Suprapubic skin (tissue), 4 donors: ENCODE measurements at regions not wholly inside any gene's neighbourhood (a gene's known extent, or its start where the extent isn't known, plus 50 kb on each side); places are given as distances from the start of the nearest gene placed in this dataset.

Experiments used
- DNase-seq, 2 donors: peaks; one replicate each; pipeline ENCODE4 v3.0.0-alpha.2; 2019; ENCODE audit warnings: low spot score in 2 of 2
- H3K27ac ChIP-seq: fragments of 200-600 bp; sonication (generic); one replicate; pipeline ENCODE4 v1.5.1; 2019
- H3K27me3 ChIP-seq: fragments of 200-600 bp; sonication (generic); one replicate; pipeline ENCODE4 v1.5.1; 2019
- H3K36me3 ChIP-seq: fragments of 200-600 bp; sonication (generic); one replicate; pipeline ENCODE4 v1.5.1; 2019
- H3K4me1 ChIP-seq: fragments of 200-600 bp; sonication (generic); one replicate; pipeline ENCODE4 v1.5.1; 2019
- H3K4me3 ChIP-seq: fragments of 200-600 bp; sonication (generic); one replicate; pipeline ENCODE4 v1.5.1; 2019; ENCODE audit warnings: mild to moderate bottlenecking
- H3K9me3 ChIP-seq: fragments of 200-600 bp; sonication (generic); one replicate; pipeline ENCODE4 v1.5.1; 2019
- CTCF ChIP-seq, 2 donors: fragments of 200-600 bp in 1 of 2; fragments of 450-650 bp in 1 of 2; sonication (generic) in 1 of 2; IDR thresholded peaks; one replicate each; pipeline ENCODE4 v1.5.1; 2016 to 2019; ENCODE audit warnings: antibody characterized with exemption in 2 of 2, mild to moderate bottlenecking in 1 of 2, moderate library complexity in 1 of 2
- EP300 ChIP-seq: sonication (generic); formaldehyde crosslinking; IDR thresholded peaks from one replicate; pipeline ENCODE4 v1.6.1; 2017; ENCODE audit warnings: antibody characterized with exemption
- POLR2A ChIP-seq, 2 donors: fragments of 450-650 bp; IDR thresholded peaks; one replicate each; pipeline ENCODE4 v1.6.1; 2017; ENCODE audit warnings: antibody characterized with exemption in 2 of 2, mild to moderate bottlenecking in 2 of 2, moderate library complexity in 2 of 2
- POLR2AphosphoS5 ChIP-seq, 3 donors: sonication (generic); formaldehyde crosslinking; IDR thresholded peaks; one replicate each; pipeline ENCODE4 v1.6.1; 2017; ENCODE audit warnings: antibody characterized with exemption in 3 of 3
- WGBS: methylation state at CpG from one replicate; pipeline ENCODE4 v1.1.5; 2018; 5-methylcytosine and 5-hydroxymethylcytosine counted together

- DNase-seq, result no peak
- Histone ChIP-seq H3K27ac (no peak overlapping the region), H3K4me3 (no peak overlapping the region), H3K9me3 (no peaks in the 10 kb centered on the region), H3K36me3 (no peaks in the 10 kb centered on the region), H3K4me1 (no peaks in the 10 kb centered on the region), H3K27me3 (no peaks in the 10 kb centered on the region)
- WGBS, result 69% methylated on average over 3 of the region's 3 CpGs
- TF ChIP-seq POLR2AphosphoS5 (IDR thresholded peaks at IDR 0.05) (no peak), CTCF (IDR thresholded peaks at IDR 0.05) (no peak), EP300 (no peak), POLR2A (IDR thresholded peaks at IDR 0.05) (no peak)
Observed at GRCh38 chr13:89052699-89053098, 1381.5 kb downstream of the SLITRK5 start.

DNA sequence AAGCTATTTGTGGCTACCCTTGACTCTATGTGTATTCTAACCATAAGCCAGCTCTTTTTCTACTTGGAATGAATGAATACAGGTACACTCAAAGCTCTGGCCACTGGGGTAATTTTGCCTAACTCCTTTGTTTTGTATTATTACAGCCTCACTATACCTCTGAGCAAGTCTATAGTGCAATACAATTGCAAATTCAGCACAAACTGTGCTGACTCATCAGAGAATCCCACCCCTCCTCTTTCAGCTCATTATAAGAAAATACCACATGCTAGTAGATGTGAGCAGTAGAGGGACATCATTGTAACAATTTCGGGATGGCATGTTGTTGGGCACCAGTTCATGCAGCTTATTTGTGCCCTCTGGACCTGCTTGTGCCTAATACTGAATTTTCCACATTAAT, 1382.2 kb downstream of the SLITRK5 start:
- H3K27me3 ChIP-seq, result no peaks in the 10 kb centered on the region
- no peaks in the 10 kb centered on the region for H3K36me3 ChIP-seq
- 90% methylated on average over 1 of the region's 1 CpG for WGBS
- TF ChIP-seq POLR2A (IDR thresholded peaks at IDR 0.05) (no peak), EP300 (no peak), POLR2AphosphoS5 (IDR thresholded peaks at IDR 0.05) (no peak), CTCF (IDR thresholded peaks at IDR 0.05) (no peak)
- no peak overlapping the region for H3K27ac ChIP-seq
- H3K4me1 ChIP-seq, result no peaks in the 10 kb centered on the region
- DNase-seq, result no peak
- H3K9me3 ChIP-seq, result no peaks in the 10 kb centered on the region
- H3K4me3 ChIP-seq, result no peak overlapping the region

DNA sequence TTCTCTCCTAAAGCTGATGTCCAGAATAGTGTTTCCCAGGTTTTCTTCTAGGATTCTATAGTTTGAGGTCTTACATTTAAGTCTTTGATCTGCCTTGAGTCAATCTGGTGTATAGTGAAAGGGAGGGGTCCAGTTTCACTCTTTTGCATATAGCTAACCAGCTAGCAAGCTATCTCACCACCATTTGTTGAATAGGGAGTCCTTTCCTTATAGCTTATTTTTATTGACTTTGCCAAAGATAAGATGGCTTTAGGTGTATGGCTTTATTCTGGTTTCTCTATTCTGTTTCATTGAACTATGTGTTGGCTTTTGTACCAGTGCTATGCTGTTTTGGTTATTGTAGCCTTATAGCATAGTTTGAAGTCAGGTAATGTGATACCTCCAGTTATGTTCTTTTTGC, 1386.1 kb downstream of the SLITRK5 start:
- TF ChIP-seq CTCF (IDR thresholded peaks at IDR 0.05), result no peak
- TF ChIP-seq POLR2A (IDR thresholded peaks at IDR 0.05), result no peak
- no peak for TF ChIP-seq EP300
- TF ChIP-seq POLR2AphosphoS5 (IDR thresholded peaks at IDR 0.05), result no peak
- Histone ChIP-seq H3K4me3 (no peak overlapping the region), H3K27ac (no peak overlapping the region), H3K27me3 (no peaks in the 10 kb centered on the region), H3K4me1 (no peaks in the 10 kb centered on the region), H3K36me3 (no peaks in the 10 kb centered on the region), H3K9me3 (no peaks in the 10 kb centered on the region)
- DNase-seq, result no peak

- H3K9me3 ChIP-seq, result no peaks in the 10 kb centered on the region
- 87% methylated on average over 3 of the region's 3 CpGs for WGBS
- no peaks in the 10 kb centered on the region for H3K4me1 ChIP-seq
- no peaks in the 10 kb centered on the region for H3K36me3 ChIP-seq
- H3K27ac ChIP-seq, result no peak overlapping the region
- DNase-seq, result no peak
- H3K4me3 ChIP-seq, result no peak overlapping the region
- no peaks in the 10 kb centered on the region for H3K27me3 ChIP-seq
- TF ChIP-seq POLR2A (IDR thresholded peaks at IDR 0.05) (no peak), EP300 (no peak), CTCF (IDR thresholded peaks at IDR 0.05) (no peak)
Observed at GRCh38 chr13:89057862-89058261, 1386.7 kb downstream of the SLITRK5 start.

- no peak for DNase-seq
- H3K4me1 ChIP-seq, result no peaks in the 10 kb centered on the region
Observed at GRCh38 chr13:89061821-89062220, 1390.7 kb downstream of the SLITRK5 start.

More at GRCh38 chr13:89061821-89062220, 1390.7 kb downstream of the SLITRK5 start:
- H3K4me3 ChIP-seq, result no peak overlapping the region
- WGBS, result 75% methylated on average over 1 of the region's 1 CpG
- H3K36me3 ChIP-seq, result no peaks in the 10 kb centered on the region
- no peaks in the 10 kb centered on the region for H3K9me3 ChIP-seq
- H3K27me3 ChIP-seq, result no peaks in the 10 kb centered on the region
- TF ChIP-seq EP300 (no peak), CTCF (IDR thresholded peaks at IDR 0.05) (no peak), POLR2A (IDR thresholded peaks at IDR 0.05) (no peak), POLR2AphosphoS5 (IDR thresholded peaks at IDR 0.05) (no peak)
- no peak overlapping the region for H3K27ac ChIP-seq
